H1 (cell line): ENCODE measurements at regions not wholly inside any gene's neighbourhood (a gene's known extent, or its start where the extent isn't known, plus 50 kb on each side); places are given as distances from the start of the nearest gene placed in this dataset.

Experiments used
- CTCF ChIA-PET: fragments of 300-600 bp; sonication (Branson Sonifier 250); formaldehyde crosslinking; loops from one replicate; lab custom pipeline; 2021; ENCODE audit not compliant: partially characterized antibody; lab: Charles Lee
- POLR2A ChIA-PET: fragments of 300-600 bp; sonication (Branson Sonifier 250); formaldehyde crosslinking; loops from one replicate; lab custom pipeline; 2021; ENCODE audit warnings: inconsistent platforms; ENCODE audit not compliant: partially characterized antibody; lab: Charles Lee
- DNase-seq, 2 experiments: peaks; one replicate each; pipeline versions ENCODE4 v3.0.0 to v3.0.0-alpha.2; 2010 to 2022; ENCODE audit warnings: low spot score in 2 of 2, low read depth in 1 of 2, mixed read lengths in 1 of 2
- FAIRE-seq: peaks from 2 replicates; lab custom pipeline; 2011; peaks lifted over from hg19 to GRCh38; lab: Jason Lieb, UNC
- H2AFZ ChIP-seq: 2 replicates; pipeline ENCODE4 v1.8.1; 2012; ENCODE audit warnings: low read length, inconsistent platforms
- H2AK5ac ChIP-seq: 2 replicates; pipeline ENCODE4 v1.6.1; 2013; ENCODE audit warnings: low read depth, low read length
- H2BK120ac ChIP-seq: replicated peaks from 2 replicates; pipeline ENCODE3; 2013; ENCODE audit warnings: low read depth, low read length, inconsistent platforms
- H2BK12ac ChIP-seq: 2 replicates; pipeline ENCODE4 v1.6.1; 2013; ENCODE audit warnings: low read depth, low read length
- H2BK15ac ChIP-seq: 2 replicates; pipeline ENCODE4 v1.6.1; 2013; ENCODE audit warnings: low read length
- H2BK20ac ChIP-seq: 2 replicates; pipeline ENCODE4 v1.6.1; 2013; ENCODE audit warnings: low read length
- H2BK5ac ChIP-seq: 2 replicates; pipeline ENCODE4 v1.6.1; 2013; ENCODE audit warnings: low read depth, low read length
- H3K14ac ChIP-seq: 2 replicates; pipeline ENCODE4 v1.6.1; 2013; ENCODE audit warnings: inconsistent platforms; ENCODE audit not compliant: insufficient read length
- H3K18ac ChIP-seq: 2 replicates; pipeline ENCODE4 v1.6.1; 2013; ENCODE audit warnings: low read length; ENCODE audit errors: extremely low read depth
- H3K23ac ChIP-seq: 2 replicates; pipeline ENCODE4 v1.6.1; 2013; ENCODE audit warnings: inconsistent platforms; ENCODE audit not compliant: insufficient read length
- H3K23me2 ChIP-seq: 2 replicates; pipeline ENCODE4 v1.6.1; 2013; ENCODE audit warnings: low read depth, low read length
- H3K27ac ChIP-seq: 2 replicates; pipeline ENCODE4 v1.6.1; 2011; ENCODE audit warnings: low read depth, low read length, inconsistent platforms
- H3K27me3 ChIP-seq, 4 experiments: replicated peaks in 1 of 4; 1 replicate in 1 of 4; 2 replicates in 3 of 4; pipeline versions ENCODE4 v1.6.1 to v1.8.1; 2011 to 2013; ENCODE audit warnings: low read length in 3 of 4, mild to moderate bottlenecking in 3 of 4, inconsistent platforms in 2 of 4, mixed read lengths in 2 of 4, moderate library complexity in 1 of 4; ENCODE audit not compliant: control insufficient read depth in 3 of 4, insufficient read depth in 3 of 4; ENCODE audit errors: extremely low read depth in 1 of 4
- H3K36me3 ChIP-seq, 4 experiments: 2 replicates each; pipeline versions ENCODE4 v1.6.1 to v1.8.1; 2011 to 2013; ENCODE audit warnings: mild to moderate bottlenecking in 4 of 4, low read length in 3 of 4, moderate library complexity in 2 of 4, control low read depth in 1 of 4, inconsistent platforms in 1 of 4; ENCODE audit not compliant: insufficient read depth in 4 of 4, control insufficient read depth in 2 of 4
- H3K4ac ChIP-seq: replicated peaks from 2 replicates; pipeline ENCODE3; 2013; ENCODE audit warnings: low read length, low read depth, mixed read lengths, inconsistent platforms; ENCODE audit not compliant: insufficient read length
- H3K4me1 ChIP-seq, 4 experiments: replicated peaks in 1 of 4; 1 replicate in 1 of 4; 2 replicates in 3 of 4; pipeline versions ENCODE4 v1.6.1 to v1.8.1; 2011 to 2013; ENCODE audit warnings: low read length in 3 of 4, inconsistent platforms in 2 of 4, mixed read lengths in 1 of 4; ENCODE audit not compliant: insufficient read depth in 4 of 4, control insufficient read depth in 3 of 4
- H3K4me2 ChIP-seq, 2 experiments: 2 replicates each; pipeline versions ENCODE4 v1.6.1 to v1.8.1; 2011 to 2013; ENCODE audit warnings: low read depth in 2 of 2, low read length in 2 of 2, control low read depth in 1 of 2, inconsistent platforms in 1 of 2, mild to moderate bottlenecking in 1 of 2; ENCODE audit not compliant: insufficient read depth in 1 of 2
- H3K4me3 ChIP-seq, 4 experiments: fragments of 200-600, 300-600 bp in 1 of 4; sonication (generic), shearing (Covaris generic), sonication (Bioruptor Twin) in 1 of 4; 2 replicates each; pipeline versions ENCODE4 v1.5.1 to v1.8.1; 2011 to 2016; ENCODE audit warnings: low read length in 4 of 4, low read depth in 3 of 4, control low read depth in 2 of 4, inconsistent platforms in 2 of 4, mild to moderate bottlenecking in 2 of 4, mixed read lengths in 1 of 4, moderate library complexity in 1 of 4; ENCODE audit not compliant: insufficient read depth in 2 of 4; ENCODE audit errors: extremely low read depth in 1 of 4
- H3K56ac ChIP-seq: replicated peaks from 2 replicates; pipeline ENCODE3; 2013; ENCODE audit warnings: low read depth, mild to moderate bottlenecking, mixed read lengths, low read length, inconsistent platforms; ENCODE audit not compliant: insufficient read length
- H3K79me1 ChIP-seq: 2 replicates; pipeline ENCODE4 v1.6.1; 2013; ENCODE audit warnings: low read depth, low read length, control low read depth
- H3K79me2 ChIP-seq, 2 experiments: 2 replicates each; pipeline versions ENCODE4 v1.6.1 to v1.8.1; 2012 to 2013; ENCODE audit warnings: low read length in 2 of 2, mild to moderate bottlenecking in 2 of 2, inconsistent platforms in 1 of 2; ENCODE audit not compliant: insufficient read depth in 2 of 2, control insufficient read depth in 1 of 2
- H3K9ac ChIP-seq, 4 experiments: replicated peaks in 1 of 4; 1 replicate in 1 of 4; 2 replicates in 3 of 4; pipeline versions ENCODE4 v1.6.1 to v1.8.1; 2011 to 2013; ENCODE audit warnings: low read depth in 3 of 4, low read length in 3 of 4, control low read depth in 2 of 4, mild to moderate bottlenecking in 2 of 4, moderate library complexity in 2 of 4, inconsistent platforms in 1 of 4; ENCODE audit errors: extremely low read depth in 1 of 4
- H3K9me3 ChIP-seq, 2 experiments: 2 replicates each; pipeline versions ENCODE4 v1.6.1 to v1.8.1; 2012 to 2013; ENCODE audit warnings: mild to moderate bottlenecking in 2 of 2, moderate library complexity in 2 of 2, control low read depth in 1 of 2, inconsistent platforms in 1 of 2, low read depth in 1 of 2, low read length in 1 of 2, mixed read lengths in 1 of 2; ENCODE audit not compliant: insufficient read depth in 2 of 2
- H4K20me1 ChIP-seq, 2 experiments: replicated peaks in 1 of 2; 2 replicates each; pipeline versions ENCODE3 to v1.8.1; 2011 to 2013; ENCODE audit warnings: inconsistent platforms in 2 of 2, low read length in 2 of 2, mild to moderate bottlenecking in 1 of 2; ENCODE audit not compliant: insufficient read depth in 2 of 2, control insufficient read depth in 1 of 2
- H4K5ac ChIP-seq: 2 replicates; pipeline ENCODE4 v1.6.1; 2013; ENCODE audit warnings: low read length, low read depth, mixed read lengths, inconsistent platforms; ENCODE audit not compliant: insufficient read length
- H4K8ac ChIP-seq: 2 replicates; pipeline ENCODE4 v1.8.0; 2013; ENCODE audit warnings: mild to moderate bottlenecking, moderate library complexity, low read length, inconsistent platforms; ENCODE audit not compliant: insufficient read depth; ENCODE audit errors: extremely low read depth
- H4K91ac ChIP-seq: replicated peaks from 2 replicates; pipeline ENCODE3; 2013; ENCODE audit warnings: low read length, mixed read lengths, inconsistent platforms; ENCODE audit not compliant: insufficient read length
- BRCA1 ChIP-seq: IDR thresholded peaks from 2 replicates; pipeline ENCODE4 v1.6.1; 2012; ENCODE audit warnings: low read depth, low read length, improper control_type of control experiment
- CHD1 ChIP-seq: IDR thresholded peaks from 2 replicates; pipeline ENCODE4 v1.6.1; 2012; ENCODE audit warnings: low read depth, low read length, improper control_type of control experiment
- HDAC2 ChIP-seq, 2 experiments: fragments of 300-600 bp in 1 of 2; sonication (generic) in 1 of 2; IDR thresholded peaks; 2 replicates each; pipeline ENCODE4 v1.6.1; 2011 to 2012; ENCODE audit warnings: low read depth in 2 of 2, low read length in 2 of 2, mild to moderate bottlenecking in 2 of 2, moderate library complexity in 2 of 2, borderline replicate concordance in 1 of 2, inconsistent platforms in 1 of 2
- KDM4A ChIP-seq: IDR thresholded peaks from one replicate; pipeline ENCODE4 v1.7.1; 2012; ENCODE audit warnings: low read depth, mild to moderate bottlenecking, moderate library complexity, low read length, inconsistent platforms; ENCODE audit not compliant: severe bottlenecking
- NANOG ChIP-seq: IDR thresholded peaks from 2 replicates; pipeline ENCODE4 v1.6.1; 2011; ENCODE audit warnings: low read length, low read depth, mild to moderate bottlenecking, inconsistent platforms; ENCODE audit not compliant: insufficient read depth, poor library complexity, severe bottlenecking
- PHF8 ChIP-seq: fragments of 200-600 bp; sonication (generic); conservative IDR thresholded peaks from 2 replicates; pipeline ENCODE4 v1.7.1; 2012; ENCODE audit warnings: low read depth, mild to moderate bottlenecking, inconsistent platforms, low read length, moderate library complexity
- POLR2A ChIP-seq, 2 experiments: IDR thresholded peaks; 1 replicate in 1 of 2; 2 replicates in 1 of 2; pipeline ENCODE4 v1.6.1; 2011; ENCODE audit warnings: low read depth in 2 of 2, low read length in 2 of 2, mild to moderate bottlenecking in 2 of 2; ENCODE audit errors: control extremely low read depth in 1 of 2
- SP1 ChIP-seq: IDR thresholded peaks from 2 replicates; pipeline ENCODE4 v1.6.1; 2011; ENCODE audit warnings: low read depth, low read length
- ZNF274 ChIP-seq: IDR thresholded peaks from 2 replicates; pipeline ENCODE4 v1.7.0; 2012; ENCODE audit warnings: low read length, borderline replicate concordance; ENCODE audit errors: extremely low read depth
- WGBS, 2 experiments: shearing (Covaris generic) in 1 of 2; methylation state at CpG; one replicate each; pipeline versions ENCODE4 v1.1.6 to v1.1.7; 2013 to 2015; ENCODE audit warnings: low lambda C conversion rate in 2 of 2, mixed read lengths in 2 of 2, inconsistent platforms in 1 of 2, low coverage in 1 of 2, missing lambda C conversion rate in 1 of 2; ENCODE audit not compliant: insufficient replicate concordance in 2 of 2, insufficient coverage in 1 of 2, insufficient read length in 1 of 2; ENCODE audit errors: extremely low coverage in 1 of 2, missing lambda C conversion rate in 1 of 2; 5-methylcytosine and 5-hydroxymethylcytosine counted together
- TF ChIP-seq, protein P1 (sequence below): IDR thresholded peaks from 2 replicates; pipeline ENCODE4 v1.6.1; 2011; ENCODE audit warnings: low read length, improper control_type of control experiment

DNA sequence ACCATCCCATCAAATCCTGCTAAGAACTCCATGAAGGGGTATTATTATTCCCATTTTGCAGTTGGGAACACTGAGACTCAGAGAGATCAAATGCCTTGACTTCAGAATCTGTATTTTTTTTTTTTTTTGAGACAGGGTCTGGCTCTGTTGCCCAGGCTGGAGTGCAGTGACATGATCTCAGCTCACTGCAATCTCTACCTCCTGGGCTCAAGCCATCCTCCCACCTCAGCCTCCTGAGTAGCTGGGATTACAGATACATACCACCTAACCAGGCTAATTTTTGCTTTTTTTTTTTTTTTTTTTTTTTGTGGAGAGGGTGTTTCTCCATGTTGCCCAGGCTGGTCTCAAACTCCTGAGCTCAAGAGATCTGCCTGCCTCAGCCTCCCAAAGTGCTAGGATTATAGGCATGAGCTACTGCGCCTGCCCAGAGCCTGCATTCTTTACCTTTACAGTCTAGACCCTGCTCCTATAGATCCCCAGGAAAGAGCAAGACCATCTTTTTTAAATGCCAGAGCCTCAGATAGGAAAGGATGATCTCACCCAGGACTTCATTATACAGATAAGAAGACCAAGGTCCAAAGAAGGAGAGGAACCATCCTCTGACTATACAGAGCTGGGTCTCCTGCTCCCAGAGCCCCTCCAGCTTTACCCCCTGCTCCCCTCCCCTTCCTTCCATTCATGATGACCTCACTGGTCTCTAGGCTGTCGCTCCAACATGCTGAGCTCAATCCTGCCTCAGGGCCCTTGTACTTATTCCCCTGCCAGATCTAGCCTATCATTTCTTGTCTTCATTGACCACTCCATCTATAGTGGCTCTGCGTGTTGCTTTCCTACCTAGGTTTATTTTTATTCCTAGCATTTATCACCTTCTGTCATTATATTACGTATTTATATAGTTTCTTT is 138.6 kb downstream of the CEBPB start:
- Histone ChIP-seq H3K4me2 (no peak overlapping the region), H3K4ac (no peak overlapping the region), H3K79me1 (no peaks in the 10 kb centered on the region), H3K27ac (no peak overlapping the region), H3K9ac (no peak overlapping the region), H3K36me3 (no peaks in the 10 kb centered on the region), H3K56ac (no peak overlapping the region), H2BK12ac (no peak overlapping the region), H3K4me3 (no peak overlapping the region), H4K20me1 (no peaks in the 10 kb centered on the region), H2BK5ac (no peak overlapping the region), H3K79me2 (no peaks in the 10 kb centered on the region), H2AK5ac (no peak overlapping the region), H2BK15ac (no peak overlapping the region), H2BK120ac (no peak overlapping the region), H3K27me3 (no peaks in the 10 kb centered on the region), H4K5ac (no peak overlapping the region), H3K14ac (no peak overlapping the region), H2AFZ (no peak overlapping the region), H3K23ac (no peak overlapping the region), H3K4me1 (peaks cover 0 to 2% (median 0%) of the 10 kb centered on the region in 4 experiments; a peak in 2 of 7 replicates), H3K9me3 (no peaks in the 10 kb centered on the region; a peak in 1 of 4 replicates), H4K8ac (no peak overlapping the region), H2BK20ac (no peak overlapping the region), H3K23me2 (peaks cover 7% of the 10 kb centered on the region; the same call in 1 of the 2 replicates), H3K18ac (no peak overlapping the region), H4K91ac (no peak overlapping the region)
- ChIA-PET CTCF (interaction anchor here (0.6 to 1.3 kb wide), 6 partner anchors 9 to 250 kb away, joined by 3 to 4 read pairs (median 3); no protein-coding TSS in a partner anchor), POLR2A (interaction anchor here (0.7 to 2.2 kb wide), 3 partner anchors 9 to 18 kb away, joined by 3 to 6 read pairs (median 3); no protein-coding TSS in a partner anchor)
- FAIRE-seq, result no peak
- 83% methylated on average over 4 of the region's 4 CpGs; no CpG with 5 or more reads in 1 of the 2 experiments for WGBS, 2 experiments
- no peak for DNase-seq
- TF ChIP-seq HDAC2 (IDR thresholded peaks at IDR 0.05; ENCODE audit: borderline replicate concordance in 1 of 2, low read depth in 2 of 2, low read length in 2 of 2) (no peak), SP1 (no peak), CHD1 (no peak), BRCA1 (no peak), POLR2A (IDR thresholded peaks at IDR 0.05; ENCODE audit: control extremely low read depth in 1 of 2, low read depth in 2 of 2, low read length in 2 of 2) (no peak), KDM4A (no peak), ZNF274 (no peak), PHF8 (no peak), NANOG (no peak)
- TF ChIP-seq, protein P1, sequence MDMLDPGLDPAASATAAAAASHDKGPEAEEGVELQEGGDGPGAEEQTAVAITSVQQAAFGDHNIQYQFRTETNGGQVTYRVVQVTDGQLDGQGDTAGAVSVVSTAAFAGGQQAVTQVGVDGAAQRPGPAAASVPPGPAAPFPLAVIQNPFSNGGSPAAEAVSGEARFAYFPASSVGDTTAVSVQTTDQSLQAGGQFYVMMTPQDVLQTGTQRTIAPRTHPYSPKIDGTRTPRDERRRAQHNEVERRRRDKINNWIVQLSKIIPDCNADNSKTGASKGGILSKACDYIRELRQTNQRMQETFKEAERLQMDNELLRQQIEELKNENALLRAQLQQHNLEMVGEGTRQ, result no peak
